Lower leg skin (tissue), 3 donors: ENCODE measurements at regions not wholly inside any gene's neighbourhood (a gene's known extent, or its start where the extent isn't known, plus 50 kb on each side); places are given as distances from the start of the nearest gene placed in this dataset.

Experiments
- CTCF ChIP-seq, 3 donors: fragments of 450-650 bp; IDR thresholded peaks; one replicate each; pipeline ENCODE4 v1.5.1; 2016; ENCODE audit warnings: antibody characterized with exemption in 3 of 3, mild to moderate bottlenecking in 3 of 3, moderate library complexity in 2 of 3
- POLR2A ChIP-seq, 2 donors: fragments of 450-650 bp; IDR thresholded peaks; one replicate each; pipeline ENCODE4 v1.6.1; 2016 to 2017; ENCODE audit warnings: antibody characterized with exemption in 2 of 2, mild to moderate bottlenecking in 1 of 2, moderate library complexity in 1 of 2

- TF ChIP-seq POLR2A (IDR thresholded peaks at IDR 0.05): no peak
- TF ChIP-seq CTCF (IDR thresholded peaks at IDR 0.05): no peak
These were observed 321.2 kb upstream of the FAR2 start for GRCh38 chr12:28827861-28828260.
